OCI-LY1 (cell line): ENCODE measurements at regions not wholly inside any gene's neighbourhood (a gene's known extent, or its start where the extent isn't known, plus 50 kb on each side); places are given as distances from the start of the nearest gene placed in this dataset.

Experiments
- EZH2 ChIP-seq: fragments of 200-600 bp; sonication (generic), shearing (Covaris generic); IDR thresholded peaks from 2 replicates; pipeline ENCODE4 v1.8.0; 2017; ENCODE audit warnings: borderline replicate concordance, mixed run types, mild to moderate bottlenecking, antibody characterized with exemption, low read length, moderate library complexity, mixed read lengths
- TF ChIP-seq, protein P1 (sequence below): fragments of 200-600 bp; sonication (generic), shearing (Covaris generic); IDR thresholded peaks from 2 replicates; pipeline ENCODE4 v1.5.1; 2017; ENCODE audit warnings: mild to moderate bottlenecking, antibody characterized with exemption, low read length, moderate library complexity, mixed read lengths

DNA sequence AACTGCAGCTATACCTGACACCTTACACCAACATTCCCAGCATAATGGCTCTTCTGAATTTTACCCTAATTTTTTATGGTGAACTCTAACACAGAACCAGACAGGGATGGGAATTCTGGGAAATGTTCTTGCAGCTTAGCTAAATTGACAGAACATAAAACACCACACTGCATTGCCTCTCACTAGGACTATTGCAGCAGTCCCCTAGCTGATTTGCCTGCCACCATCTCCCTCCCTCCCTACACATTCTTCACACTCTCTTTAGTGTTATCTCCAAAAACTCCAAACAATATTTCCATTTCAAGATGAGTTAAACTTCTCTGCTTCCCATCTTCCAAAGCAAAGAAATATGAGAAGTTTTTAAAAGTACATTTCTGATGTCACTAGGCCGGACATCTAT is 733.9 kb upstream of the INTU start:
- TF ChIP-seq, protein P1, sequence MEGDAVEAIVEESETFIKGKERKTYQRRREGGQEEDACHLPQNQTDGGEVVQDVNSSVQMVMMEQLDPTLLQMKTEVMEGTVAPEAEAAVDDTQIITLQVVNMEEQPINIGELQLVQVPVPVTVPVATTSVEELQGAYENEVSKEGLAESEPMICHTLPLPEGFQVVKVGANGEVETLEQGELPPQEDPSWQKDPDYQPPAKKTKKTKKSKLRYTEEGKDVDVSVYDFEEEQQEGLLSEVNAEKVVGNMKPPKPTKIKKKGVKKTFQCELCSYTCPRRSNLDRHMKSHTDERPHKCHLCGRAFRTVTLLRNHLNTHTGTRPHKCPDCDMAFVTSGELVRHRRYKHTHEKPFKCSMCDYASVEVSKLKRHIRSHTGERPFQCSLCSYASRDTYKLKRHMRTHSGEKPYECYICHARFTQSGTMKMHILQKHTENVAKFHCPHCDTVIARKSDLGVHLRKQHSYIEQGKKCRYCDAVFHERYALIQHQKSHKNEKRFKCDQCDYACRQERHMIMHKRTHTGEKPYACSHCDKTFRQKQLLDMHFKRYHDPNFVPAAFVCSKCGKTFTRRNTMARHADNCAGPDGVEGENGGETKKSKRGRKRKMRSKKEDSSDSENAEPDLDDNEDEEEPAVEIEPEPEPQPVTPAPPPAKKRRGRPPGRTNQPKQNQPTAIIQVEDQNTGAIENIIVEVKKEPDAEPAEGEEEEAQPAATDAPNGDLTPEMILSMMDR, result no peak
- no peak for TF ChIP-seq EZH2
